ELF-1 (cell line): ENCODE measurements at regions not wholly inside any gene's neighbourhood (a gene's known extent, or its start where the extent isn't known, plus 50 kb on each side); places are given as distances from the start of the nearest gene placed in this dataset.
"Not testable (repeated sequence)": the region's sequence is repeated elsewhere in the genome, so short reads cannot be mapped to it uniquely, and the experiment has no call there.

Experiments
- DNase-seq: peaks from one replicate; pipeline ENCODE4 v3.0.0-alpha.2; 2016; ENCODE audit warnings: low read depth, low spot score

DNA sequence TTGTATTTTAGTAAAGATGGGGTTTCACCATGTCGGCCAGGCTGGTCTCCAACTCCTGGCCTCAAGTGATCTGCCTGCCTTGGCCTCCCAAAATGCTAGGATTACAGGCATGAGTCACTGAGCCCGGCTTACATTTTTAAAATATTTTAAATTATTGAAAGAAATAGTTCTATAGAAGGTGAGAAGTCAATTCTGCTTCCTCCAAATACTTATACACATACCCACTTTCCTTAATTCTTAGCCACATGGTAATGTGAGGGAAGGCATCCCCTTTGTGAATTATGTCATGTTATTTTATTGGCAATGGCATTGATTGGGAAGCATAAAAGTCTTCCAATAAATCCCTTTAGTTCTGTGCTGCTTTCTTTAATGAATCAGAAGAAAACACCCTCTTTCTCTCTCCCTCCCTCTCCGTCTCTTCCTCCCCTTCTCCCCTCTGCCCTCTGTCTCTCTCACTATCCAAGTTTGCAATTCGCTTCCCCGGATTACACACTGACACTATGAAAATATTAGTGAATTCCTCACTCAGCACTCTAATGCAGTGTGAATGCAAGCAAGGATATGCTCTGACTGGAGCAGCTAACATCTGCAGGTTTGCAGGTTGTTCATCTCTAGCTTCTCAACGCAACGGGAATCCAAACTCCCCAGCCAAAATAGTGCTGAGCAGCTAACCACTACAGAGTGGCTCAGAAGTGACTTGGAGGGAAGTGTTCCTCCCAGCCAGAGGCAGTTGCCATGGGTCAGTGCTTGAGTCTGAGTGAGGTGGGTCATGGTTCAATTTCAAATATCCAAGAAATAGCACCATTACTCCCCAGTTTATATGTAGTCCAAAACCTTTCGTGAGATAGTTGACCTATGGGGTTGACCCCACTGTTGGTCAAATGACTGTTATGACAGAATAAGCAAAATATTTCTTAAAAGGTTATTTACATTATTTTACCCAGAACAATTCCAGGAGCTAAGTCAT is 77.8 kb upstream of the CD55 start:
- DNase-seq: no peak

- no peak for DNase-seq
These were observed 77.1 kb upstream of the CD55 start for GRCh38 chr1:207244409-207244801.

DNA sequence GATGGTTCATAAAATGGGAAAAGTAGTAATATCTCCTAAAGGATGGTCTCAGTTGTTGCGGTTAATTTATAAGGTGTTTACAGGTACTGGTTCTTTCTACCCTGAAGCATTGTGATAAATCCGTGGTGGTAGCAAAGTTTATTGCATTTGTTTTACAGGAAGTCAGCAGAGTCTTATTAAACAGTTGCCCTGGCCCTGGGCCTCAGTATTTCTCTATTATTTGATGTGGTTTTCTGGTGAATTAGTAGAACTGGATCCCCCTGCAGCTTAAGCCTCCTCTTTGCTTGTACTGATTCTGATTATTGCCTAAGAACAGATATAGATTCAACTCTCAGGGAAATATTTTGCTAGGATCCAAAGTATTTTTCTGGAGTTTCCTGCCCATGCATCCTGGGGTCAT is 76.4 kb upstream of the CD55 start:
- DNase-seq: no peak

DNA sequence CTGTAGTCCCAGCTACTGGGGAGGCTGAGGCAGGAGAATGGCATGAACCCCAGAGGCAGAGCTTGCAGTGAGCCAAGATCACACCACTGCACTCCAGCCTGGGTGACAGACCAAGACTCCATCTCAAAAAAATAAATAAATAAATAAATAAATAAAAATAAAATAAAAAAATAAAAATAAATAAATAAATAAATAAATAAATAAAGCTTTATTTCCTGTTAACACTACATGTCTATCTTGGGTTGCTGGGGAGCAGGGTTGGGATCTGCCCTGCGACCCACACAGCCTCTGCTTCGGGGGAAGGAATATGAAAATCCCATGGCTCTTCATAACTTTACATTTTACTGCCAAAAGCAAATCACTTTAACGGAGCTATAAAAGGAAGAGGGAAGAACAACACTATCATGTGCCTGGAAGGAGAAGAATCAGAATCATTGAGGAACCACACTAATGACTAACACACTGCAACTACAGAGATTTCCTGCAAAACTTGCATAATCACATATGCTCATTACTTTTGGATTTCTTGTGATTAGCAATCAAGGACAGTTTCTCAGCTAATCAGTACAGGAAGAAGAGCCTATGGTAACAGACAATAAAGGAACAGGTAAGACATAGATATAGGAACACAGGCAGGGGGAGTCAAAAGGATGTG is 72.8 kb upstream of the CD55 start:
- DNase-seq: no peak

DNA sequence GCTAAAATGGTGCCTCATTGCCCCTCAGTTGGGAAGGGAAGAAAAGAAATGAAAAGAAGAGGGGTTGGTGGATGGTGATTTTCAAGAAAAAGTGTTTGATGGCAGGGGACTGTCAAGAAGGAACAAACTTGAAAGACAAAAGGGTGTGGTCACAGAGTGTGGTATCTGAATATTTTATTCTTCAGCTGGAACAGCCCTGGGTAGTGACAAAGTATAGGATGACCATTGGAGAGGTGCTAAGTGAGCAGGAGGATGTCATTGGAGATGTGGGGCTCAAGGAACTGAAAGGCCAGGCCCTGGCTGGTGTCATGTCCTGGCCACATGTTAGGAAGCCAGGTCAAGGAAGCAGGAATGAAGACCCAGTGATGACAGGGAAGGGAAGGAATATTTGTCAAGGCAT is 71.0 kb upstream of the CD55 start:
- DNase-seq: no peak

DNA sequence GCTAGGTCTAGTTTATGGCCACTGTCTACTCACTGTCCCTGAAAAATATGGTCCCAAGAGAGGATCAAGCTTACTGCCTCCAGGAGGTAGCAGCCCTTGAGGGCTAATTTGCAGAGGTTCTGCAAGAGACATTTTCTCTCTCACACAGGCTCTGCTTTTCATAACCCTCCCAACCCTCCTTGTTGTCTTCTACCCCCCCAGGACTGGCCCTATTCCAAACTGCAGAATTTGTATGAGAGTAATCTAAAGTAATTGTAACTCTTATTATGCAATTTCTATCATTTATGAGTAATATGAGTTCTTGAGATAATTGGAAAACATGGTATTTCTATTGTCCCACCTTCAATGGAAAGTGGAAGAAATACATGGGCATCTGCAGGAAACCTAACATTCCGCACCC is 70.4 kb upstream of the CD55 start:
- no peak for DNase-seq

DNA sequence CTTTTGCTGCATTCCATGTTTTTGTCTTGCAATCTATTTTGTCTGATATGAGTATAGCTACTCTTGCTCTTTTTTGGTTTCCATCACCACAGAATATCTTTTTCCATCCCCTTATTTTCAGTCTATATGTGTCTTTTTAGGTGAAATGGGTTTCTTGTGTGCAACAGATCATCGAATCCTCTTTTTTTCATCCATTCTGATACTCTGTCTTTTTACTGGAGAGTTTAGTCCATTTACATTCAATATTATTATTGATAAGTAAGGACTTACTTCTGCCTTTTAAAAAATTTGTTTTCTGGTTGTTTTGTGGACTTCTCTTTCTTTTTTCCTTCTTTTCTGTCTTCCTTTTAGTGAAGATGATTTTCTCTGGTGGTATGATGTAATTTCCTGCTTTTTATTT is 64.6 kb upstream of the CD55 start:
- DNase-seq: no peak

GRCh38 chr1:207259391-207259790 is 62.1 kb upstream of the CD55 start:
- peak; percentile 46 for DNase-seq

- DNase-seq: no peak
These were observed 59.5 kb upstream of the CD55 start for GRCh38 chr1:207261971-207262370.

DNA sequence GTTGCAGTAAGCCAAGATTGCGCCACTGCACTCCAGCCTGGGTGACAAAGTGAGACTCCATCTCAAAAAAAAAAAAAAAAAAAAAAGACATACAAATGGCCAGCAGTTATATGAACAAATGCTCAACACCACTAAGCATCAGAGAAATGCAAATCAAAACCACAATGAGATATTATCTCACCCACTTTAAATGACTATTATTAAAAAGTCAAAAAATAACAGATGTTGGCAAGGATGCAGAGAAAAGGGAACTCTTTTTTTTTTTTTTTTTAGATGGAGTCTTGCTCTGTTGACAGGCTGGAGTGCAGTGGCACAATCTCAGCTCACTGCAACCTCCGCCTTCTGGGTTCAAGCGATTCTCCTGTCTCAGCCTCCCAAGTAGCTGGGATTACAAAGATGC is 58.6 kb upstream of the CD55 start:
- not testable (repeated sequence) for DNase-seq

- no peak for DNase-seq
These were observed 56.7 kb upstream of the CD55 start for GRCh38 chr1:207264663-207265252.

DNA sequence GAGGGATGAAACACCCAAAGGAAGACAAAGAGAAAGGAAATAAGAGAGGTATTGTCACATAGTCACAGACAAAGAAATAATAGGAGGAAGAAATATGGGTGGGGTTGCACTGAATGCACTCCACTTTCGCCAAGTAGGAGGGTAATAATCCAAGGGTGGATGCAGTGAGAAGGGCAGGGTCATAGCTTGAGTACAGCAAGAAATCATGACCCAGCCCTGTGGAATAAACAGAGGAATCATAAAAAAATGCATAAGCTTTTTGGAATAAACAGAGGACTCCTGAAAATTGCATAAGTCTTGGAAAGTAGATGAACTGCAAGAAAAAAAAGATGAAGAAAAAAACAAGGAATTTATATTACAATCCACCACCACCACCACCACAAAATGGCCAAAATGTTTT is 53.1 kb upstream of the CD55 start:
- DNase-seq: no peak

GRCh38 chr1:207268753-207269511 is 52.5 kb upstream of the CD55 start:
- DNase-seq: no peak
